HG02610 (cell line): ENCODE measurements at regions not wholly inside any gene's neighbourhood (a gene's known extent, or its start where the extent isn't known, plus 50 kb on each side); places are given as distances from the start of the nearest gene placed in this dataset.

Experiments
- ATAC-seq: cut with Tn5 transposase; IDR thresholded peaks from one replicate; pipeline ENCODE4 v1.9.1; 2021; ENCODE audit warnings: mild to moderate bottlenecking, moderate library complexity; ENCODE audit not compliant: unreplicated experiment

- ATAC-seq: peak; percentile 35
Measured at GRCh38 chr18:59848002-59848401, 51.8 kb upstream of the PMAIP1 start.

DNA sequence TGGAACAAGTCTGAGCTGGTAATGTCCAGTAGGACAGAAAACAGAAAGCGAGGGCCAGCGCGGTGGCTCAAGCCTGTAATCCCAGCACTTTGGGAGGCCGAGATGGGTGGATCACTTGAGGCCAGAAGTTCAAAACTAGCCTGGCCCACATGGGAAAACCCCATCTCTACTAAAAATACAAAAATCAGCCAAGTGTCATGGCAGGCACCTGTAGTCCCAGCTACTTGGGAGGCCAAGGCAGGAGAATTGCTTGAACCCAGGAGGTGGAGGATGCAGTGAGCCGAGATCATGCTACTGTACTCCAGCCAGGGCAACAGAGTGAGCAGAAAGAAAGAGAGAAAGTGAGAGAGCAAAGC lies 52.3 kb upstream of the PMAIP1 start:
- peak; percentile 28 for ATAC-seq

DNA sequence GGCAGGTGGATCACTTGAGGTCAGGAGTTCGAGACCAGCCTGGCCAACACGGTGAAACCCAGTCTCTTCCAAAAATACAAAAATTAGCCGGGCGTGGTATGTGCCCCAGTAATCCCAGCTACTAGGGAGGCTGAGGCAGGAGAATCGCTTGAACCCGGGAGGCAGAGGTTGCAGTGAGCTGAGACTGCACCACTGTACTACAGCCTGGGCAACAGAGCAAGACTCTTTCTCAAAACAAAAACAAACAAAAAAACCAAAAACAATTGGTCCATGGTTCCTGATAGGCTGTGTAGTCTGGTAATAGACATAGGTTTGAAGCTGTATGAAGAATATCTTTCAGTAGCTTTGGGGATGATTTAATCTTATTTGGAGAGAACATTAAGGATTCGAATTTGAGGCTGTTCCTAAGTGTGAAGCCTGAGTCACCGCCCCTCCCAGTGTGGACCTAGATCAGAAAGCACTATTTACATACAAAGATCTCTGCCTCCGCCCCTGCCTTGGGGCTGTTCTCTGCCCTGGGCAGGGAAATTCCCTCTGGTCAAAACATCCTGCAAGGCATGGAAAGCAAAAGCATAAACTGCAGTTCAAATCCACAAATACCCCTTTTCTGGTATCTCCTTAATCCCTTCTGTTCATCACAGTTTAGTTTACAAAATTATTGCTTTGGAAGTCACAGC lies 52.8 kb upstream of the PMAIP1 start:
- ATAC-seq: peak; percentile 93

DNA sequence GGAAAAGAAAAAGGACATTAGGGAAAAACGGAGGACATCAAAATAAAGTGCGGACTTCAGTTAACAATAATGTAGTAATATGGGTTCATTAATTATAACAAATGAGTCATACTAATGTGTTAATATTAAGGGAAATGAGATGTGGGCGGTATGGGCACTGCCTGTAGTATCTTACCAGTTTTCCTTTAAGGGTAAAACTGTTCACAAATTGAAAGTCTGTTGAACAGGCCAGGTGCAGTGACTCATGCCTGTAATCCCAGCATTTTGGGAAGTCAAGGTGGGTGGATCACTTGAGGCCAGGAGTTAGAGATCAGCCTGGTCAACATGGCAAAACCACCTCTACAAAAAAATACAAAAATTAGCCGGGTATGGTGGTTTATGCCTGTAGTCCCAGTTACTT lies 56.8 kb upstream of the PMAIP1 start:
- ATAC-seq: no peak

GRCh38 chr18:59839931-59840685 lies 59.7 kb upstream of the PMAIP1 start:
- no peak for ATAC-seq

GRCh38 chr18:59839246-59839645 lies 60.5 kb upstream of the PMAIP1 start:
- no peak for ATAC-seq

DNA sequence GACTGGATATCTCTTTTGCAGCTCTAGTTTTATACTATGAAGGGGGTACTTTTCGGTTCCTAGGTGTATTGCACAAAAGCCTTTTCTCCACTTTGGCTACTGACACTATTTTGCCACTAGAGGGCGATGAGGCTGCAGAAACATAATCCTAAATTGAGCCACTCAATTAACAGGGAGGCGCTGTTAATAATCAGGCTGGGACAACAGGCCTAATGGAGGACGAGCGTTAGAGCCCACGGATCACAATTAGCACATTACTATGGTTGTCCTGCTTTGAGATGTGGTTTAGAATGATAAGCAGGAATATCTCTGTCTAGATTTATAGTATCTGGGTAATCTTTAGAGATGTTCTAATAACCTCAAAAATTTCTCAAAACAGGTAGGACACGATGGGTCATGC lies 62.2 kb upstream of the PMAIP1 start:
- ATAC-seq: peak; percentile 38

GRCh38 chr18:59835605-59836379 lies 64.0 kb upstream of the PMAIP1 start:
- ATAC-seq: peak; percentile 18

DNA sequence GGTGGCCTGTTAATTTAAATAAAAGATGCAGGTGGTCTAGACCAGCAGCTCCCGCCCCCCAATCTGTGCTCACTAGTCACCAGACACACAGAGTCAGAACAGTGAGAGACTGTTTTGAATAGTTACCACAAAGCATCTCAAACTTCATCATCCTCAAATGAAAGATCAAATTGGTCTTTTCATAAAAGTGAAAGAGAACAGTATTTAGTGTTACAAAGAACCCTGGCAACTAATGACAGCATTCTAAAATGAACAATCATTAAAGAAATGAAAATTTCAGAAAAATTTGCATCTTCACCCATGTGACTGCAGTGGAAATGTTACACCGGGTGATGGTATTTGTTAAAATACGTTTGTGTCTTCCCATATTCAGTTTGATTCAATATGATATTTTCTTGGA lies 65.5 kb upstream of the PMAIP1 start:
- peak; percentile 66 for ATAC-seq

DNA sequence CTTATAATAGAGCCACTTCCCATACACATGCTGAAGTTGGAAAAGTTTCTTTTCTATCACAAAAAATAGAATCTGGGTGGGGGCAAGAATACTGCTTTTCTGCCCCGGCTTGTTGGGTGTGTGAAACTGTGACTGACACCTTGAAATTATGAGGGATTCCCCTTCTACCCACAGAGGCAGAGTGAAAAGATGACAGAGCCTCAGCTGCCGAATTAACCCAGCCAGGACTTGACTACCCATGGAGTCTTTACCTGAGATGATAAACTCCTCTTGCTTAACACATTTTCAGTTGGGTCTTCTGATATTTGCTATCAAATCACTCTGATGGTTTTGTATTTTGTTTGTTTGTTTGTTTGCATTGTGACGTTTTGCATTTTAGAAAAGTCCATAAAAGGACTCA lies 66.0 kb upstream of the PMAIP1 start:
- peak; percentile 84 for ATAC-seq

DNA sequence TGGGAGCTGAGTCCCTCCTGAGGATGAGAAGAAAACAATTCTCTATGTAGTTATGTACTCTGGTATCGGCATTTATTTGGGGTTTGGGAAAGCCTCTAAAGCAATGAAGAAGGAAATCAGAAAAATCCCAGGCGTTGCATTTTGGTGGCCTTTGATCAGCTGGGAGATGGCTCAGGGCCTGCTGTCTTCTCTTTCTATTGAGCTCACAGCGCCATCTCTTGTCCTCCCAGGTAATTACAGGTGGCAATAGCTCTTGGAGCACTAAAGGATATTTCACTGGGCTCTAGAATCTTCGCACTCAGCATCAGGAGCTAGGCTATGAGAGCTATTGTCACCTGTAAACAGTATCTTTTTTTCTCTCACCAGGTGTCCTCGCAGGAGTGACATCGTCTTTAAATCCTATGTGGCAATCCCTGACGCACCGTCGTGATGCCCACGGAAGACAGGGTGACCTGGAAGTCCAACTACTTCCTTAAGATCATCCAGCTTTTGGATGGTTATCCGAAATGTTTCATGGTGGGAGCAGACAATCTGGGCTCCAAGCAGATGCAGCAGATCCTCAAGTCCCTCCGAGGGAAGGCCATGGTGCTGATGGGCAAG lies 76.1 kb upstream of the PMAIP1 start:
- ATAC-seq: peak; percentile 59

GRCh38 chr18:59822612-59823550 lies 76.9 kb upstream of the PMAIP1 start:
- ATAC-seq: no peak

DNA sequence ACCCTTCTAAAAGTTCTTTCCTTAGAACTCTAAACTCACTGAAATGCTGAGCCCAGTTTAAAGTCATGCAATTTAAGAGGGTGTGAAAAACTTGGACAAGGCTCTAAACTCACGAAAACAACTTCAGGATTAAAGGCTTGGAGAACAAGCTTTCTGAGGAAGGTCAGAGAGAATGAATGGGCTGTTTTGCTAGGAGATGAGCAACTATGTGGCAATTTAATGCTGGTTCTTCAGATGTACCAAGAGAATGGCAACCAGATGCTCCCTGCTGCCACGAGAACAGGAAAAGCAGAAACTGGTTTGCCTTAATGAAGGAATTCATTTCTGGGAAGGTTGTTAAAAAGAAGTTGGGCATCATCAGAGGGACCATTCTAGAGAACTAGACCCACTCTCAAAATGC lies 77.8 kb upstream of the PMAIP1 start:
- ATAC-seq: no peak

GRCh38 chr18:59820663-59821062 lies 79.1 kb upstream of the PMAIP1 start:
- ATAC-seq: no peak

- ATAC-seq: no peak
Measured at GRCh38 chr18:59818769-59819168, 81.0 kb upstream of the PMAIP1 start.

- no peak for ATAC-seq
Measured at GRCh38 chr18:59814891-59815290, 84.9 kb upstream of the PMAIP1 start.

- ATAC-seq: no peak
Measured at GRCh38 chr18:59813942-59814341, 85.9 kb upstream of the PMAIP1 start.

DNA sequence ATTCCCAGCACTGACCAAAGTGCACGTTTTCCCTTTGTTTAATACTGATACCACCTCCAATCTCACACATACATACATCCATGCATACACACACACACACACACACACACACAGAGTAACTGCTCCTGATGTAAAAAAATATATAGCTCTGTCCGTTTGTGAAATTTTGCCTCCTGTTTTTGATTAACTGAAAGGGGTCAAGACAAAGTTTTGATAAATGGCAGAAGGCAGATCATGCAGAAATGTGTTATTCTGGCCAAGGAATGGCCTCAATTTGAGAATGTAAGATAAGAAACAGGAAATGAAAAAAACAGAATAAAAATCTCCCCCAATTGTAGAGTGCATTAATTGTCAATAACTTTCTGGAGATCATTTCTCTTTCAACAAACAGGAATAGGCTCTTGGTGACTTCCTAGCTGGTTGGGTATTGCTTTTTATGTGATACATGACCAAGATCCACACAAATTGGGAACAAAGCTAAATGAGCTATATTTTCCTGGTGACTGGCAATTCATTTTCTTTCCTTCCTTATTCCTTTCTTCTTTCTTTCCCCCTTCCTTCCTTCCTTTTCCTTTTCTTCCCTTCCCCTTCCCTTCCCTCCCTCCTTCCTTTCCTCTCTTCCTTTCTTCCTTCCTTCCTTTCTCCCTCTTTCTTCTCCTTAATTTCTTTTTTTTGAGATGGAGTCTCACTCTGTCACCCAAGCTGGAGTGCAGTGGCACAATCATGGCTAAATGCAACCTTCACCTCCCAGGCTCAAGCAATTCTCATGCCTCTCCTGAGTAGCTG lies 88.9 kb upstream of the PMAIP1 start:
- ATAC-seq: no peak

GRCh38 chr18:59810183-59810582 lies 89.6 kb upstream of the PMAIP1 start:
- no peak for ATAC-seq

GRCh38 chr18:59802031-59802430 lies 97.8 kb upstream of the PMAIP1 start:
- no peak for ATAC-seq
